ENCODE measurements at regions not wholly inside any gene's neighbourhood (a gene's known extent, or its start where the extent isn't known, plus 50 kb on each side); places are given as distances from the start of the nearest gene placed in this dataset.

DNA sequence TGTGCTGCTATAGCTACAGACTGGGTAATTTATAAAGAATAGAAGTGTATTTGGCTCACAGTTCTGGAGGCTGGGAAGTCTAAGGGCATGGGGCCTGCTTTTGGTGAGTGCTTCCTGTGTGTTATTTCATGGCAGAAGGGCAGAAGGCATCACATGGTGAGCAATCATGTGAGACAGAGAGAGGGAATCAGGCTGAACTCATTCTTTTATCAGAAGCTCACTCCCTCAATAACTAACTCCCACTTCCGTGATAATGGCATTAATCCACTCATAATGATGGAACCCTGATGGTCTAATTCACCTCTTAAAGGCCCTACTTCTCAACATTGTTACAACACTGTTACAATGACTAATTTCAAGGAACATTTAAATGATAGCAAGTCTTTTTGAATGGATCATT is 129.4 kb downstream of the FAT4 start:
- DNase-seq = no peak

DNA sequence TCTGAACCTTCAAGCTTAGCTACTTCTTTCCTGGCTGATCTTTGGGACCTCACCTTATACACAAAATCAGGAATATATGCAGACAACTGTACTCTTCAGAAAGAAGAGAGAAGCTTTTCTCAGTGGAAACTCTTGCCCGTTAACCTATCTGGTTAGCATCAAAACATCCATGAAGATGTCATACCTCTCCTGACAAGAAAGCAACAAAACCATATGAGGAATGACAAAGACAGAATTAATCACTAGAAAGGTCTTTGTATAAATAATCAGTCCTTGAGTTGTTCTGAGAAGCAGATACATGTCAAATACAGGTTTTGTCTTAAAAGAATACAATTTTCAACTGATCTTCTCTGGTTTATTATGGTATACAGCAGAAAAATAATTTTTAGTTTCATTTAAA is 130.8 kb downstream of the FAT4 start:
- DNase-seq = no peak

DNA sequence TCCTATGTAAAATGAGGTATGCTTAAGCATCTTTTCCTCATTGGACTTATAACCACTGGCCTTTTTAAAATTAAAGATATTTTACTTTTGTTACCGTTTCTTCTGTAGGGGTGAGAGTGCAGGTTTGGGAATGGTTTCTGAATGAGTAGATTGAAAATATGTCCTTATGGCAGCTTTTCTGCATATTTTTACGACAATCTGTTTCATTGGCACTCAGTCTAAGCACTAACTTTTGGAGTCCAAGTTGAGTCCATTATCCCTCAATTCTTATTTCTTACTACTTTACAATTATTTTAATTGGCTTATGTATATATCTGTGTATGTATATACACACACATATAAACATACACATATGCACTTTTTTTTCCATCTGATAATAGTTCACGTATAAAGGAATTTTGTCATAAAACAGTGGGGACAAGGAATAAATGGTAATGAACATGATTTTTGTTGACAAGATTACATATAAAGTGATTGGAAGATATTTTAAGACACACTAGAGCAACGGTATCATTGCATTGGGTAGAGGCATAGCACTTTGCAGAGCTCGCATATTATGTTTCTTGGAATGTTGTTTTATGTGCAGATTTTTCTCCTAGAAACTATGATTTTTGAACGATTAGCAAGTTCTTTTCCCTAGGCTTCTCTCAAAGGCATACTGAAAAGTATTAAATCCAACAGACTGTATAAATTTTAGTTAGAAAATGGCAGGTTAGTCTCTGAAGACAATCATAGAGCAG is 133.0 kb downstream of the FAT4 start:
- DNase-seq = no peak

DNA sequence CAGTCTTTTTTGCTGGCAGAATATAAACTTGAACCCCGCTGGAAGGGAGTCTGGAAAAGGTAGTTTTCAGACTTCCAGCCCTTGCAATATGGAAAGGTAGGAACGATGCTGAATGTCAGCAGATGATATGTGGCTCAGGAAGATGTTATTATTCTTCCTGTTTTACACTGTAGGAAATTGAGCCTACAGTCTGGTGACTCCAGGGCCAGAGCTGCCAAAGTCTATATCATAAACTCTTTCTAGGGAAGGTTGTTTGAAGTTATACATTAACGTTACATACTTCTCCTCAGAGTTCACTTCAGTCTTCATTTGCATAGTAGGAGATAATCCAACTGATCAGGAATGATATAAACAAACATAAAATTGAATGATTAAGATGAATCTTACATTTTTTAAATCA is 141.3 kb downstream of the FAT4 start:
- no peak for DNase-seq

DNA sequence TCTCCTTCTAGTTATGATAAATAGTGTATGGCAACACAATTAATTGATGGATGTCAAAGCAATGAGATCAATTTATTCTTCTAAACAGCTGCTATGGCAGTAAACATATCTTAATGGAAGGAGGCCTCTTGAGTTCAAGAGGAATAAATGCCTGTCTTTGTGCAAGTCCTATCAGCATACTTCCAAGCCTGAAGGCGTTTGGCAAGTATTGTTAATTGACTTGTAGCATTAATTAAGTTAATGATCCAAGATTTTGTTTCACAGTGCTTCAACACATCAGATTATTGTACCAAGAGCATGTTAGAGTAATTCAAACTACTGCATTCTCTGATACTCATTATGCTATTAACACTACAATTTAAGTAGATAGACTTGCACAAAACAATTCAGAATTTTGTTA is 144.8 kb downstream of the FAT4 start:
- no peak for DNase-seq

DNA sequence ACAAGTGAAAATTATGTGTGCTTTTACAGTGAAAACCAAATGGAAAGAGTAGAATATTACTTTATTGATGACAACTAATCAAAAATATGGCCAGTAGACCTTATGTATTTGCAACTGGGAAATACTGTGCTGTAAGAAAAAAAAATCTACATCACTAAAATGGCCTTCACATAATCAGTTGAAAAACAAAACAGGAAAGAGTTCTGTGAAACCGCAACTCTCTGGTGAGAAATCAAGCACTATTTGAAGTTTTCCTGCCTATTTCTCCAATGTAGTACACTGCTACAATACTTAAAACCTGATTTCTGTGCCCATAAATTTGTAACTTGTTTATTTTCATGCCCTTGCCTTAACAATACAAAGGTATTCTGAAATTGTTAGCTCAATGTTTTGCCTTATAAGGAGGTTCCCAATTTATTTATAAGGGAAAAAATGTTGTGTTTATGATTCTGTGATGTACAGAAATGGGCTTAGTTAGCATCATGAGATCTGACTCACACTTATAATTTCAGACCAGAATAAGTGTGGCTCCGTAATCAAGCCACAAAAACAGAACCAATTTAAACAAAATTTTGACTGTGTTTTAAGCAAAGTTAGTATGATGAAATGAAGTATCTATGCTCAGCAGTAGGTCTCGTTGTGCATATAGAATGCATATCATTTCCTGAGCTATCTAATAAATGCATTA is 147.1 kb downstream of the FAT4 start:
- no peak for DNase-seq

DNA sequence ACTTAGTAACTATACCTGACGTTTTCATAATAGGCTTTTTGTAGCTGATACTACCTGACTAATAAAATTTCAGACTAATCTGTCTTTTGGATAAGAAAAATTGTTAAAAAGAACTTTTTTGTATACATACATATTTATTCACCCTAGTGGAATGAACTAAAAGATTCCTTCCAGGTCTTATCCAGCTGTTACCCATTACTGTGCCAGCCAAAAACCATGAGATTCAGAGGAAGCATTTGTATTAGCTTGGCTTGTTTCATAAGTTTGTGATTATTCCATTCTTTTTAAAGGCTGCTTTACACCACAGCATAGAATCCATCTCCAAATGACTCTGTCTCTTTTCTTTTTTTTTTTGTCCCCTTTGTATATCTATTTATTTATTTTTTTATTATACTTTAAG is 149.4 kb downstream of the FAT4 start:
- no peak for DNase-seq

DNA sequence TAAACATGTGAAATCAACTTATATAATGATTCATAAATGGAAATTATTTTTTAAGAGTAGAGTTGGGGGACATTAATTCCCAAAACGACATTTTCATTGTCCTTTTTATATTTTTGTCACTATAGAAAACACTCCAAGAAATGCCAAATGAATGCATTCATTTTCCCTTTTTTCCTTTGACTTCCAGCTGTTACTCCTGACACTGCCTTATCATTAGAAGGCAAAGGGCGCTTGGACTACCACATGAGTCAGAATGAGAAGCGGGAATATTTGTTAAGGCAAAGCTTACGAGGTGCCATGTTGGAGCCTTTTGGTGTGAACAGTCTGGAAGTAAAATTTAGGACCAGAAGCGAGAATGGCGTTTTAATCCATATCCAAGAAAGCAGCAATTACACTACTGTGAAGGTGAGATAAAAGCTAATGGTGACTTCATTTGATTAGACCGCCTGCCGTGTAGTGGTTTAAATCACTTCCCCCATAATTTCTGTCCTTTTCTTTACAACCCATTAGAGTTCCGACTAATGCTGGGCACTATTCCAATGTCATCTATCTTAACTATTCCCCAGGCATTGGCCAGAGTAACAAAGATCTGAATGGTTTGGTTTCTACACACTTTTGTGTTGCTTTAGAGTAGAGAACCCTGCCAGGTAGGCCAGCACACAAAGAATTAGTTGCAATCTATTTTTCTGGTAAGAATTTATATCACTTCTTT is 166.7 kb downstream of the FAT4 start:
- no peak for DNase-seq

DNA sequence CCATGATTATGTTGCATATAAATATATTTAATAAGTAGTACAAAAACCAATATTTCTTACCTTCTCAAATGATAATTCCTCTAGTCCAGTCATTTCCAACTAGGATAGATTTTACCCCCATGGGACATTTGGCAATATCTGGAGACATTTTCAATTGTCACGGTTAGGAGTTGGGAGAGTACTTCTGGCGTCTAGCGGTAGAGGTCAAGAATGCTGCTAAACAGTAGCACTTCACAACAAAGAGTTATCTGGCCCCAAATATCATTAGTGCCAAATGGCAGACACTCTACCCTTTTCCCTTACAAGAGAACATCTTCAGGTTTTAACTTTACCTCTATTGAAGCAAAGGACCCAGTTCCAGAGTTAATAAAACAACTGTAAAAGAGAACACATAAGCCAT is 168.1 kb downstream of the FAT4 start:
- no peak for DNase-seq

DNA sequence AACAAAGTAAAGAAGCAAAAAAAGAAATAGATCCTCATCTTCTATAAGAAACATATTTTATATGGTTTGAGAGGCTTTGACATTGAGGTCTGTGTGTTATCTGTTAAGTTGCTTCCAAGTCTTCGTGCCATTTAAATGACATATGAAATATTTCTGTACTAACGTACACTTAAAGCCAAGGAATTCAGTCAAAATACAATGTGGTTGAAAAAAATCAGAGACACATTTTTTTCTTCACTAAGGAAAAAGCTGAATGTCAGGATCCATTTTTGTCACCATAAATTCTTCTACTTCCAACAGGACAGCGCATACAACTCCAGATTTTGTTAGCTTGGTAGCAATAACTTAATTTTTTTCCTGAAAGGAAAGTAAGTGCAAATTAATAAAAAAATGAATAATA is 168.5 kb downstream of the FAT4 start:
- DNase-seq = no peak

DNA sequence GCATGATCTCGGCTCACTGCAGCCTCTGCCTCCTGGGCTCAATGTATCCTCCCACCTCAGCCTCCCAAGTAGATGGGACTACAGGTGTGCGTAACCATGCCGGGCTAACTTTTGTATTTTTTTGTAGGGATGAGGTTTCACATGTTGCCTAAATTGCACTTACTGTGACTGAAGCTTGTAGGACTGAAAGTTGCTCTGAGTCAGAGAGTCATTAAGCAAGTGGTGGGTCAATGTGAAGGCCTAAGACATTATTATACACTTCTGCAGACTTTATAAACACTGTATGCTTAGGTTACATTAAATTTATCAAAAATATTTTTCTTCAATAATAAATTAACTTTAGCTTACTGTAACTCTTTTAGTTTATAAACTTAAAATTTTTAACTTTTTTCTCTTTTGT is 170.2 kb downstream of the FAT4 start:
- DNase-seq = no peak

DNA sequence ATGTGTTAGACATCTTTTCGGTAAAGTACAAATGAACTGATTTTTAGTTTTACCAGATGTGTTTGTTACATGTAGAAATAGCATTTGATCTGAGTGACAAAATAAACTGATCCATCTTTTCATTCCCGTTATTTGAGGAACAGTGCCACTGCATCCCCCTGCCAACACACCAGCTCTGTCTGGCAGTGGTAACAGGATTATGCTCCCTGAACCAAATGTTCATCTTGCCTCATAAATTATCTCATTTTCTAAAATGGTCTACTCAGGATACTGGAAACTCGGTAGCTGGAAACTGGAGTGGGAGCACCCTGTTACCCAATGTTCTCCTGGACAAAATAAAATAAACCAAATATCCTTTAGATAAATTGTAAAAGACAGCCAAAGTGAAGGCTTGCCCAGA is 171.6 kb downstream of the FAT4 start:
- DNase-seq = no peak

DNA sequence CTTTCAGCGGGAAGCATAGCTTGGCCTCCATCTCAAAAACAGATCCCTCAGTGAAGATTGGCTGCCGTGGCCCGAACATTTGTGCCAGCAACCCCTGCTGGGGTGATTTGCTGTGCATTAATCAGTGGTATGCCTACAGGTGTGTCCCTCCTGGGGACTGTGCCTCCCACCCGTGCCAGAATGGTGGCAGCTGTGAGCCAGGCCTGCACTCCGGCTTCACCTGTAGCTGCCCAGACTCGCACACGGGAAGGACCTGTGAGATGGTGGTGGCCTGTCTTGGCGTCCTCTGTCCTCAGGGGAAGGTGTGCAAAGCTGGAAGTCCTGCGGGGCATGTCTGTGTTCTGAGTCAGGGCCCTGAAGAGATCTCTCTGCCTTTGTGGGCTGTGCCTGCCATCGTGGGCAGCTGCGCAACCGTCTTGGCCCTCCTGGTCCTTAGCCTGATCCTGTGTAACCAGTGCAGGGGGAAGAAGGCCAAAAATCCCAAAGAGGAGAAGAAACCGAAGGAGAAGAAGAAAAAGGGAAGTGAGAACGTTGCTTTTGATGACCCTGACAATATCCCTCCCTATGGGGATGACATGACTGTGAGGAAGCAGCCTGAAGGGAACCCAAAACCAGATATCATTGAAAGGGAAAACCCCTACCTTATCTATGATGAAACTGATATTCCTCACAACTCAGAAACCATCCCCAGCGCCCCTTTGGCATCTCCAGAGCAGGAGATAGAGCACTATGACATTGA is 175.4 kb downstream of the FAT4 start:
- DNase-seq = no peak

DNA sequence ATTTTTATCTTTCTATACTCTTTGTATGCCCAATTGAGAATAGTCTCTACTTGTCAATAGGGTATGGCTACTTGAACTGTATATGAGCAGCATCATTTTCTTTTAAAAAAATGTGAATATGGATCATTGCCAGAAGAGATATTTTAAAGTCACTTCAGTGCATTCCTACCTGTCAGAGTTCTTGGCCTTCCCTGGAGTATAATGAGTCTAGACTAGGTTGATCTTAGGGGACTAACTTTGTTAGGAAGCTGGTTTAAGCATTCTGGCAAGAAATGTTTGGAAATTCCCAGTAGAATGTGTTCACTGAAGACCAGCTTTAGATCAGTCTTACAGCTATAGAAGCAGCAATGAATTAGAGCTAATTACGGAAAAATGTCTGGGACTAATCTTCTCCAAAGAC is 178.2 kb downstream of the FAT4 start:
- DNase-seq = no peak

DNA sequence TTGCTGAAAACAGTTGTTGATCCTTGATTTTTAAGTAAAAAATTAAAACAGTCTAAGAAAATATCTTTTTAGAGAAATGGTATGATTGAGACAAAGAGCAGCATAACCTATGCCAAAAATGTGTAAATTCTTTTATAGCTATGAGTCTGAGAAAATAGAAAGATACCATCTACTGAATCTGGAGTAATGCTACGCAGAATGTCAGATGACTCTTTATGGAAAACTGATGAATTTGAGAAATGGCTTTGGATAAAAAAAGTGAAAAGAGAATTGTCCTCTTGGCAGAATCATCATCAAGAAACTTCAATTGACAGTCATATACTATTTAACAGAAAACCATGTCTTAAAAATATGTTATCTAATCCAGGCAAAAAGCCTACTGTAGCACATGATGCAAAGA is 183.1 kb downstream of the FAT4 start:
- DNase-seq = no peak

DNA sequence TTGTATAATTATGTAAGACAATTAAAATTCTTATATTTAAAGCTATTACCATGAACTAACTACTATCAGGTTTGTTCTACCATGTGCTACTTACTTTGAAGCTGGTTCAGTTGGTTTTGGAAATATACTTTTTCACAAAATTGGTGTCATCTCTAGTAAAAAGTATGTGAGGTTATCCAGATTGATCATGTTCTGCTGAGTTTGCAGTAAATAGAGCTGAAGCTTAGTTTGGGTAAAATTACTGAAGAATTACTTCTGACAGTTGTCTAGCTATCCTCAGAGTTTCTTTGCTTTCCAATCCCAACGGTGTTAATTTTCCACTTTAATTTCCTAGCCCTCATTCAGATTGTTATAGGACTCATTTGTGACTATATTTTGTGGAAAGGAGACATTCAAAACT is 184.2 kb downstream of the FAT4 start:
- DNase-seq = no peak

DNA sequence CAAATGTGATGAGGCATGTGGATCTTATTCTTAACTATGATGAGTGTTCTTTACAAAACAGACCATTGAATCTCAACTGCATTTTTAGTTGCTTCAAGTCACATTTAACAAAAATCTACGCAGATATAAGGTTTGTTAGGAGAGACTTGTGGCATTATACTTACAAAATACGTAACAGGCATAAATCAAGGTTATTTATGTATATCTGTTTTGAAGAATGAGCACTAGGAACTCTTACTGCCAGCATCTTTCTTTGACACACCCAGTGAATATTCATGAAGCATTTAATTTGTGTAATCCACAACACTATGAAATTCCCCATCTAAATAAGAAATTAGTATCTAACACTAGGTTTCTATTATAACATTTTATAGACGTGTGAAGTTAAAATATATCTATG is 186.3 kb downstream of the FAT4 start:
- no peak for DNase-seq

DNA sequence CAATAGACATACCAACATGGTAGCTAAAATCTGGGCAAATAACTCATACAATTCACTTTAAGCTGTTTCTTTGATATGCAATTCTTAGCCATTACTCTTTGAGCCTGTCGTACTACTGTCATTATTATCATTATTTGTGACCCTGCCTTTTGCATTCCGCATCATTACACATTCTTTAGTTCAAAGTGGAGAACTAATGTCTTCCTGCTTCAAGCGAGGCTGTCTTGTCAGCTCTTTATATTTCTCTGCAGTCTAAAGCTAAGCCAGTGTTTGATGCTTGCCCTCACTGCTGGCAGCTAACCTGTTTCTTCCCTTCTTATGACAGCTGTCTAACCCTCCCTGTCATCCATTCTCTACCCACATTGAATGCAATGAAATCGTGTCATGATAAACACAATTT is 186.8 kb downstream of the FAT4 start:
- no peak for DNase-seq

DNA sequence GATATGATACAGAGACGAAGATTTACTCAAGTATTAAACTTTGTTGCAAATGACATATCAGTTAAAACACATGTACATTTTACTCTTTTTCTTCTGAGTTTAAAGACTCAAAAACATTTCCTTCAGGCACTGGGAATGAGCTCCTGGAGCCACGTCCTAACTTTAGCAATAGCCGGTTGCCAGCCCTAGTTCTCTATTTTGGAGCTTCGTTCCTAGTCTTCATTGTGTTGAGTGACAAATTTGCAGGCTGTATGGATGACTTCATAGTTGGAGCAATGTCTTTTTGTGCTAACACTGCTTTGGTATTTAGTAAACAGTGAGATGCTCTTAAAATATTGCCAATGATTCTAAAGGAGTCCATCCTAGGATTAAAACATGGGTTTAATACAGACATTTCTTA is 190.9 kb downstream of the FAT4 start:
- no peak for DNase-seq

DNA sequence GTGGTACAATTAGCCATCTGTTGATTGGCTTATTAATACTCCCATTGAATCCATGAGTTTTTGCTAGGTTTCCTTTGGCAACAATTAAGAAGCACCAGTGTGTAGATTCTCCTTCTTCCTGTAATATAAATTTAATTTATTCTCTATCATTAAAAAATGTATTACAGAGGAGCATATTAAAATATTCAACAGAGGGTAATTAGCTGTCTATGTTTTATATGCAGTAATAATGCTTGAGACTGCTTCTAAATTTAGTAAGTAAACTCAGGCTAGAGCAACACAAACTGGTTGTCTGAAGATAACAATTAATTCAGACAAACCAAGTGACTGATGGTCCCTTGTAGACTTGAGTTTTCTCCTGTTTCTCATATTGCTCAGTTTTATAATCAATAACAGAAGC is 192.4 kb downstream of the FAT4 start:
- DNase-seq = no peak

DNA sequence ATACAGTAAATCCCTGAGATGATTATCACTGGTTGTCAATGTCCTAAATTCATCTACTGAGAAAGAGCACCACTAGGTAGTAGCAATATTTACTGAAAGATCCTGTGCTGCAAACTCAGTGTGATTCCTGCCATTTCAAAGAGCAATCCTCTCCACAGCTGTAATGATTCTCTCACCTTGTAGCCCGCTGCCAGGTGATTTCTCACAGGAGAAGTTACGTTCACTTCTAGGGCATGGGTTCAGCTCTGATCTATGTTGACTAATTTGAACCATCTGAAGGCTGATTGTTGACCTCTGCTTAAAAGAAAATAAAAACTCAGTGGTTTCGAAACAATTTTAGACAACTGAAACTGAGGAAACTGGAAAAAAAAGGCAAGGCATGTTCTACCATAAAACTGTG is 197.0 kb downstream of the FAT4 start:
- no peak for DNase-seq

DNA sequence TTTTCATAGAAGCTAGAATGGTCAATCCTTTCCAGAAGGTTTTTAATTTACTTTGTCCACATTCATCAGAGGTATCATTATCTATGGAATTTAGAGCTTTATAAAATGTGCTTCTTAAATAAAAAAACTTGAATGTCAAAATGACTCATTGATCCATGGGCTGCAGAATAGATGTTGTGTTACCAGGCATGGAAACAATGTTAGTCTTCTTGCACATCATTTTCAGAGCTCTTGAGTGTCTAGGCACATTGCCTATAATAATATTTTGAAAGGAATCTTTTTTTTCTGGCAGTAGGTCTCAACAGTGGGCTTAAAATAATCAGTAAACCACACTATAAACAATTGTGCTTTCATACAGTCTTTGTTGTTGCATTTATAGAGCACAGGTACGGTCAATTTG is 200.3 kb downstream of the FAT4 start:
- DNase-seq = no peak

DNA sequence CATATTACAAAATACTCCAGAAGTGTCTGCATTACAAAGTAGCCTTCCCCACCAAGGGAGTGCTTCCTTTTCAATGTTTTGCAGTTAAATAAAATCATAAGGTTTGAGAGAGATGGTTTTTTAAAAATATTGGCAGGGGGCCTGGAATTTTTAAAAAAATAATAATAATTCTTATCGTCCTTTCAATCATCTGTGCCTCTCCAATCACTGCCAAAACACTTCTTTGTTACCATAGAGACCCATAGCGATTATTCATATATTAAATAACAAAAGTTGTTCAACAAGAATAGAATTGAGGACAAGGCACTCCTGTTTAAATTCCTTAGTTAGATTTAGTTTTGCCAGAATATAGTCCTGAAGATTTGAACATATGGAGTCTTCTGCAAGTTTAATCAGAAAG is 203.1 kb downstream of the FAT4 start:
- no peak for DNase-seq

DNA sequence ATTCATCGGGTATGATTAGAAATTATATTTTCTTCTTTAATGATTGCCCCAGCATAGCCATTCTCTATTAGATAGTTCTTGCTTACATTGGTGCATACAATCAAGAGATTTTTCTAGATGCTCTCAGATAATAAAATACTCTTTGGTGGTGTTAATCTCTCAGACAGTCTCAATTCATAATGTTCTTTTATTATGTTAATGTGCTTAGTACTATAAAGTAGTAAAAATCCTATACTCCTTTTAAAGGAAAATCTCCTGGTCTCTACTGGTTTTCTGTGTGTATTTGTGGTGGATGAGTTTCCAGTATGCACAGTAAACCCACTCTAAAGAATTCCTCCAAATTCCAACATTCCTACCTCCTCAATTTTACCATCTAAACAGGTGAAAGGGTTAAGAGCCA is 203.5 kb downstream of the FAT4 start:
- no peak for DNase-seq
